ENCODE measurements at regions not wholly inside any gene's neighbourhood (a gene's known extent, or its start where the extent isn't known, plus 50 kb on each side); places are given as distances from the start of the nearest gene placed in this dataset.

DNA sequence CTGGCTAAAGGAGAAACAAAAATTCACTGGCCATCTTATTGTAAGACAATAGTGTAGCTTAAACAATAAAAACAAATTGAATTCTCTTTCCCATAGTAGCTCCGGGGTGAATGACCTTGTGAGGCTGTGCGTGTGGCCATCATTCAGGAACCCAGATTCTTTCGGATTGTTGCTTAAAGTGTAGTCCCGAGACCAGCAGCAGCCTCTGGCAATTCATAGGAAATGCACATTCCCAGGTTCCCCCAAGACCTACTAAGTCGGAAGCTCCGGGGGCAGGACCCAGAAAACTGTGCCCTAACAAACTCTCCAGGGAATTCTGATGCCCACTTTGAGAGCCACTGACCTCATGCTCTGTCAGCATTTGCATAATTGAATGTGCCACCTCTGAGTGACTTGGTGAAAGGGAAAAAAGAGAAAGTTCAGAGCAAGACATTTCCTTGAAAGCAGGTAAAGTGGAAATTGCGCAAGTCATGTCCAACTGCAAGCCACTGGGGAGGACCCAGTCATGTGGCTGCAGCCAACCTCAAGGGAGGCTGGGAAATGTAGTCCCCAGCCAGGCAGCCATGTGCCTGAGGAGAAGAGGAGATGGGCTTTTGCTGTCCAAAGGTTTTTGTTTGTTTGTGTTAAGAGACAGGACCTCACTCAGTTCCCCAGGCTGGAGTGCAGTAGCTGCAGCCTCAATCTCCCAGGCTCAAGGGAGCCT lies 50.7 kb upstream of the PNMA8B start:
- ATAC-seq (peak in 1 of 2 donors; percentile 48), DNase-seq (peak; percentile 9 to 22)
- H3K36me3 ChIP-seq: no peaks in the 10 kb centered on the region
- in situ Hi-C loops (cut with MboI; ENCODE audit: low sequenced_read_pairs in 4 of 4): no loop called here
- no peak overlapping the region for H3K27ac ChIP-seq
- H3K4me1 ChIP-seq: peaks cover 0 to 5% of the 10 kb centered on the region in 2 donors
- H3K9me3 ChIP-seq: no peaks in the 10 kb centered on the region
- intact Hi-C loops (cut with DNase I; ENCODE audit: low total_unique reads): no loop called here
- H3K4me3 ChIP-seq: no peak overlapping the region
- no peaks in the 10 kb centered on the region for H3K27me3 ChIP-seq
- TF ChIP-seq, protein P1, sequence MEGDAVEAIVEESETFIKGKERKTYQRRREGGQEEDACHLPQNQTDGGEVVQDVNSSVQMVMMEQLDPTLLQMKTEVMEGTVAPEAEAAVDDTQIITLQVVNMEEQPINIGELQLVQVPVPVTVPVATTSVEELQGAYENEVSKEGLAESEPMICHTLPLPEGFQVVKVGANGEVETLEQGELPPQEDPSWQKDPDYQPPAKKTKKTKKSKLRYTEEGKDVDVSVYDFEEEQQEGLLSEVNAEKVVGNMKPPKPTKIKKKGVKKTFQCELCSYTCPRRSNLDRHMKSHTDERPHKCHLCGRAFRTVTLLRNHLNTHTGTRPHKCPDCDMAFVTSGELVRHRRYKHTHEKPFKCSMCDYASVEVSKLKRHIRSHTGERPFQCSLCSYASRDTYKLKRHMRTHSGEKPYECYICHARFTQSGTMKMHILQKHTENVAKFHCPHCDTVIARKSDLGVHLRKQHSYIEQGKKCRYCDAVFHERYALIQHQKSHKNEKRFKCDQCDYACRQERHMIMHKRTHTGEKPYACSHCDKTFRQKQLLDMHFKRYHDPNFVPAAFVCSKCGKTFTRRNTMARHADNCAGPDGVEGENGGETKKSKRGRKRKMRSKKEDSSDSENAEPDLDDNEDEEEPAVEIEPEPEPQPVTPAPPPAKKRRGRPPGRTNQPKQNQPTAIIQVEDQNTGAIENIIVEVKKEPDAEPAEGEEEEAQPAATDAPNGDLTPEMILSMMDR (IDR thresholded peaks at IDR 0.05 in 4 of 5, conservative IDR thresholded peaks at IDR 0.05 in 1 of 5): no peak
- no peak for TF ChIP-seq POLR2A (IDR thresholded peaks at IDR 0.05)

DNA sequence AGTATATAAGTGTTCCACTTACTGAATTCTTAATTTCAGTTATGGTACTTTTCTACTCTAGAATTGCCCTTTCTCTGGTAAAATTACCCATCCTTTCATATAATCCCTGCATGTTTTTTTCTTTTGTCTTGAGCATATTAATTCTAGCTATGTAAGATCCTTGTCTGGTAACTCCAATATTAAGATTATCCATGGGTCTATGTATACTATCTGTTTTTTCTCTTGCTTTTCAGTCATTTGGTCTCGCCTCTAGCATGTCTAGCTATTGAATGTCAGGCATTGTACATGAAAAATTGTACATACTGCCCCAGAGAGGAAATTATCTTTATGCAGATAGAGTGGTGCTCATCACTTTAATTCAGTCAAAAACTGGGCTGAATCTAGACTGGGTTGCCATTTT lies 50.4 kb upstream of the CALM3 start:
- ATAC-seq (no peak), DNase-seq (no peak)
- Histone ChIP-seq H3K27ac (no peak overlapping the region), H3K4me1 (peaks cover 0 to 5% of the 10 kb centered on the region in 2 donors), H3K4me3 (no peak overlapping the region), H3K27me3 (no peaks in the 10 kb centered on the region), H3K9me3 (no peaks in the 10 kb centered on the region), H3K36me3 (no peaks in the 10 kb centered on the region)
- intact Hi-C loops (cut with DNase I; ENCODE audit: low total_unique reads): no loop called here
- in situ Hi-C loops (cut with MboI; ENCODE audit: low sequenced_read_pairs in 4 of 4): no loop called here
- TF ChIP-seq, protein P1 (IDR thresholded peaks at IDR 0.05 in 4 of 5, conservative IDR thresholded peaks at IDR 0.05 in 1 of 5): no peak
- TF ChIP-seq POLR2A (IDR thresholded peaks at IDR 0.05): no peak

- DNase-seq (no peak), ATAC-seq (peak in 1 of 2 donors; percentile 21)
- Histone ChIP-seq H3K27ac (no peak overlapping the region), H3K4me1 (peaks cover 0 to 3% of the 10 kb centered on the region in 2 donors), H3K9me3 (no peaks in the 10 kb centered on the region), H3K36me3 (no peaks in the 10 kb centered on the region), H3K4me3 (no peak overlapping the region), H3K27me3 (no peaks in the 10 kb centered on the region)
- TF ChIP-seq, protein P1 (IDR thresholded peaks at IDR 0.05 in 4 of 5, conservative IDR thresholded peaks at IDR 0.05 in 1 of 5): no peak
- TF ChIP-seq POLR2A (IDR thresholded peaks at IDR 0.05): no peak
- in situ Hi-C loops (cut with MboI; ENCODE audit: low sequenced_read_pairs in 4 of 4) (no loop called here), intact Hi-C loops (cut with DNase I; ENCODE audit: low total_unique reads) (no loop called here)
Observed at GRCh38 chr19:46551164-46551563, 50.0 kb upstream of the CALM3 start.

All from gastrocnemius medialis (tissue), 4 donors.